ENCODE measurements at regions not wholly inside any gene's neighbourhood (a gene's known extent, or its start where the extent isn't known, plus 50 kb on each side); places are given as distances from the start of the nearest gene placed in this dataset.
A peak's percentile ranks its signal among the peaks of the same experiment; 100 is the strongest.

GRCh38 chr9:96163161-96163560 lies 138.8 kb downstream of the HSD17B3 start:
- Mint-ChIP-seq H3K27ac (no peak overlapping the region), H3K4me3 (no peak overlapping the region), H3K36me3 (no peaks in the 10 kb centered on the region), H3K9me3 (no peaks in the 10 kb centered on the region), H3K27me3 (peaks cover 34% of the 10 kb centered on the region), H3K4me1 (peaks cover 6% of the 10 kb centered on the region)
- CTCF ChIA-PET = interaction anchor here (1.6 kb wide), 1 partner anchor 57 kb away, joined by 3 read pairs; no protein-coding TSS in a partner anchor
- DNase-seq = no peak

GRCh38 chr9:96161819-96162218 lies 140.2 kb downstream of the HSD17B3 start:
- Mint-ChIP-seq H3K27me3 (peaks cover 41% of the 10 kb centered on the region), H3K9me3 (no peaks in the 10 kb centered on the region), H3K4me3 (no peak overlapping the region), H3K4me1 (peaks cover 6% of the 10 kb centered on the region), H3K36me3 (no peaks in the 10 kb centered on the region), H3K27ac (no peak overlapping the region)
- CTCF ChIA-PET = no interaction called here
- DNase-seq = no peak

- Mint-ChIP-seq H3K4me3 (no peak overlapping the region), H3K36me3 (no peaks in the 10 kb centered on the region), H3K9me3 (no peaks in the 10 kb centered on the region), H3K27ac (no peak overlapping the region), H3K27me3 (peaks cover 41% of the 10 kb centered on the region), H3K4me1 (peaks cover 6% of the 10 kb centered on the region)
- no peak for DNase-seq
- CTCF ChIA-PET = no interaction called here
Measured at GRCh38 chr9:96160866-96161265, 141.1 kb downstream of the HSD17B3 start.

- no peak for DNase-seq
- CTCF ChIA-PET = no interaction called here
Measured at GRCh38 chr9:96160168-96160567, 141.8 kb downstream of the HSD17B3 start.

GRCh38 chr9:96159596-96159995 lies 142.4 kb downstream of the HSD17B3 start:
- H3K27me3 Mint-ChIP-seq = peaks cover 39% of the 10 kb centered on the region
- CTCF ChIA-PET = no interaction called here
- no peak for DNase-seq
- H3K4me3 Mint-ChIP-seq = no peak overlapping the region
- H3K4me1 Mint-ChIP-seq = peaks cover 6% of the 10 kb centered on the region
- no peaks in the 10 kb centered on the region for H3K36me3 Mint-ChIP-seq
- H3K27ac Mint-ChIP-seq = no peak overlapping the region
- H3K9me3 Mint-ChIP-seq = no peaks in the 10 kb centered on the region

More at GRCh38 chr9:96160168-96160567, 141.8 kb downstream of the HSD17B3 start:
- H3K27ac Mint-ChIP-seq = no peak overlapping the region
- peaks cover 41% of the 10 kb centered on the region for H3K27me3 Mint-ChIP-seq
- H3K4me3 Mint-ChIP-seq = no peak overlapping the region
- H3K36me3 Mint-ChIP-seq = no peaks in the 10 kb centered on the region
- H3K9me3 Mint-ChIP-seq = no peaks in the 10 kb centered on the region
- H3K4me1 Mint-ChIP-seq = peaks cover 6% of the 10 kb centered on the region

- CTCF ChIA-PET = no interaction called here
- Mint-ChIP-seq H3K9me3 (no peaks in the 10 kb centered on the region), H3K36me3 (no peaks in the 10 kb centered on the region), H3K4me1 (peaks cover 6% of the 10 kb centered on the region), H3K27ac (no peak overlapping the region), H3K4me3 (no peak overlapping the region), H3K27me3 (peaks cover 34% of the 10 kb centered on the region)
- no peak for DNase-seq
Measured at GRCh38 chr9:96158909-96159575, 142.9 kb downstream of the HSD17B3 start.

- CTCF ChIA-PET = no interaction called here
- H3K27ac Mint-ChIP-seq = no peak overlapping the region
- H3K27me3 Mint-ChIP-seq = peaks cover 35% of the 10 kb centered on the region
- DNase-seq = no peak
- H3K36me3 Mint-ChIP-seq = no peaks in the 10 kb centered on the region
- no peaks in the 10 kb centered on the region for H3K9me3 Mint-ChIP-seq
- no peak overlapping the region for H3K4me3 Mint-ChIP-seq
- H3K4me1 Mint-ChIP-seq = peaks cover 6% of the 10 kb centered on the region
Measured at GRCh38 chr9:96158147-96158546, 143.8 kb downstream of the HSD17B3 start.

- no peaks in the 10 kb centered on the region for H3K36me3 Mint-ChIP-seq
- DNase-seq = no peak
- no peak overlapping the region for H3K4me3 Mint-ChIP-seq
- CTCF ChIA-PET = interaction anchor here (1.1 kb wide), 1 partner anchor 65 kb away, joined by 3 read pairs; no protein-coding TSS in a partner anchor
- H3K27me3 Mint-ChIP-seq = peaks cover 40% of the 10 kb centered on the region
- H3K27ac Mint-ChIP-seq = no peak overlapping the region
- H3K4me1 Mint-ChIP-seq = peaks cover 6% of the 10 kb centered on the region
- H3K9me3 Mint-ChIP-seq = no peaks in the 10 kb centered on the region
Measured at GRCh38 chr9:96157675-96158074, 144.3 kb downstream of the HSD17B3 start.

- Mint-ChIP-seq H3K4me1 (peaks cover 6% of the 10 kb centered on the region), H3K36me3 (no peaks in the 10 kb centered on the region), H3K27ac (no peak overlapping the region), H3K4me3 (no peak overlapping the region), H3K27me3 (peaks cover 34% of the 10 kb centered on the region), H3K9me3 (no peaks in the 10 kb centered on the region)
- DNase-seq = no peak
- CTCF ChIA-PET = interaction anchor here (0.7 to 1.1 kb wide), 2 partner anchors 66 to 485 kb away, joined by 3 read pairs; no protein-coding TSS in a partner anchor
Measured at GRCh38 chr9:96156171-96156974, 145.6 kb downstream of the HSD17B3 start.

GRCh38 chr9:96154081-96154480 lies 147.9 kb downstream of the HSD17B3 start:
- Mint-ChIP-seq H3K27ac (no peak overlapping the region), H3K27me3 (peaks cover 25% of the 10 kb centered on the region), H3K36me3 (no peaks in the 10 kb centered on the region), H3K4me3 (no peak overlapping the region), H3K9me3 (no peaks in the 10 kb centered on the region), H3K4me1 (peaks cover 27% of the 10 kb centered on the region)
- no peak for DNase-seq
- CTCF ChIA-PET = interaction anchor here (1.4 kb wide), 1 partner anchor 63 kb away, joined by 3 read pairs; no protein-coding TSS in a partner anchor

- CTCF ChIA-PET = interaction anchor here (1.4 kb wide), 1 partner anchor 65 kb away, joined by 3 read pairs; no protein-coding TSS in a partner anchor
- Mint-ChIP-seq H3K9me3 (no peaks in the 10 kb centered on the region), H3K4me1 (peaks cover 22% of the 10 kb centered on the region), H3K27me3 (peaks cover 19% of the 10 kb centered on the region), H3K4me3 (no peak overlapping the region), H3K36me3 (no peaks in the 10 kb centered on the region), H3K27ac (no peak overlapping the region)
- no peak for DNase-seq
Measured at GRCh38 chr9:96152550-96152949, 149.4 kb downstream of the HSD17B3 start.

GRCh38 chr9:96150324-96151227 lies 151.4 kb downstream of the HSD17B3 start:
- peak; percentile 57 for DNase-seq

GRCh38 chr9:96149533-96150280 lies 152.3 kb downstream of the HSD17B3 start:
- H3K27ac Mint-ChIP-seq = peak overlapping the region; percentile 67
- peak; percentile 25 for DNase-seq

More at GRCh38 chr9:96150324-96151227, 151.4 kb downstream of the HSD17B3 start:
- H3K4me3 Mint-ChIP-seq = no peak overlapping the region
- peaks cover 31% of the 10 kb centered on the region for H3K4me1 Mint-ChIP-seq
- peaks cover 36% of the 10 kb centered on the region for H3K27me3 Mint-ChIP-seq
- H3K36me3 Mint-ChIP-seq = no peaks in the 10 kb centered on the region
- H3K9me3 Mint-ChIP-seq = no peaks in the 10 kb centered on the region
- CTCF ChIA-PET = interaction anchor here (1.0 to 1.5 kb wide), 3 partner anchors 59 to 143 kb away, joined by 3 to 4 read pairs (median 3); no protein-coding TSS in a partner anchor
- H3K27ac Mint-ChIP-seq = peak overlapping the region; percentile 67

More at GRCh38 chr9:96149533-96150280, 152.3 kb downstream of the HSD17B3 start:
- CTCF ChIA-PET = interaction anchor here (1.2 to 1.5 kb wide), 2 partner anchors 60 to 142 kb away, joined by 3 read pairs; no protein-coding TSS in a partner anchor
- peaks cover 31% of the 10 kb centered on the region for H3K4me1 Mint-ChIP-seq
- H3K36me3 Mint-ChIP-seq = no peaks in the 10 kb centered on the region
- peaks cover 38% of the 10 kb centered on the region for H3K27me3 Mint-ChIP-seq
- no peaks in the 10 kb centered on the region for H3K9me3 Mint-ChIP-seq
- H3K4me3 Mint-ChIP-seq = peak overlapping the region; percentile 40
